Stimulated activated effector memory CD8-positive, alpha-beta T cell treated with anti-CD3 and anti-CD28 coated beads, Interleukin-12 subunit alpha, Interleukin-12 subunit beta, amount 100 ng/mL, for 72 hours (primary cell): ENCODE measurements at regions not wholly inside any gene's neighbourhood (a gene's known extent, or its start where the extent isn't known, plus 50 kb on each side); places are given as distances from the start of the nearest gene placed in this dataset.

ENCODE experiments used
- ATAC-seq: fragments of 150-1000 bp; cut with Tn5 transposase; 2 replicates; pipeline ENCODE4 v1.10.0; 2021
- DNase-seq, 2 donors: peaks; one replicate each; pipeline ENCODE4 v3.0.0; 2021 to 2022; ENCODE audit warnings: low spot score in 2 of 2
- H3K27ac Mint-ChIP-seq: one replicate; pipeline ENCODE4 v1.8.0; 2022; ENCODE audit warnings: mild to moderate bottlenecking, mixed read lengths
- H3K36me3 Mint-ChIP-seq: one replicate; pipeline ENCODE4 v1.8.0; 2022; ENCODE audit warnings: mild to moderate bottlenecking, mixed read lengths
- H3K4me1 Mint-ChIP-seq: one replicate; pipeline ENCODE4 v1.8.0; 2022; ENCODE audit warnings: mixed read lengths
- H3K4me3 Mint-ChIP-seq: one replicate; pipeline ENCODE4 v1.8.0; 2022; ENCODE audit warnings: mild to moderate bottlenecking, mixed read lengths
- H3K9me3 Mint-ChIP-seq: one replicate; pipeline ENCODE4 v1.8.0; 2022; ENCODE audit warnings: mixed read lengths

DNA sequence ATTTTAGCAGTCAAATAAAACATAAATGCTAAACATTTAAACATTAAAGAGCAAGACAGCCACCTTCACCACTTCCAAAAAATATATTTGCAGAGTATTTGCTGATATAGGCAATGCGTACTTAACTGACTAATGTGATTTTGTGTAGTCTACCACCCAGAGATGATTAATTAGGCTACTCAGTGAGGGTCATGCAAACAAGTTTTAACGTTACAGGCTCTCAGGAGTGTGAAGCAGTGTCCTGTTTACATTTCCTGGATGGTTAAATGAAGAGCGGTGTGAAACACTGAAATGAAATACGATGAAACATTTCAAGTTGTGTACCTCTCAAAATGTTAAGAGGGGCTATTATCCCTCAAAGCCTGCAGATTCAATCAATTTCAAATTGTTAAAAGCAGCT, 165.8 kb upstream of the LRIG3 start:
- DNase-seq (no peak), ATAC-seq (no peak)
- H3K27ac Mint-ChIP-seq: no peak overlapping the region
- H3K4me3 Mint-ChIP-seq: no peak overlapping the region
- H3K9me3 Mint-ChIP-seq: peaks cover 3% of the 10 kb centered on the region
- H3K4me1 Mint-ChIP-seq: no peaks in the 10 kb centered on the region
- no peaks in the 10 kb centered on the region for H3K36me3 Mint-ChIP-seq

DNA sequence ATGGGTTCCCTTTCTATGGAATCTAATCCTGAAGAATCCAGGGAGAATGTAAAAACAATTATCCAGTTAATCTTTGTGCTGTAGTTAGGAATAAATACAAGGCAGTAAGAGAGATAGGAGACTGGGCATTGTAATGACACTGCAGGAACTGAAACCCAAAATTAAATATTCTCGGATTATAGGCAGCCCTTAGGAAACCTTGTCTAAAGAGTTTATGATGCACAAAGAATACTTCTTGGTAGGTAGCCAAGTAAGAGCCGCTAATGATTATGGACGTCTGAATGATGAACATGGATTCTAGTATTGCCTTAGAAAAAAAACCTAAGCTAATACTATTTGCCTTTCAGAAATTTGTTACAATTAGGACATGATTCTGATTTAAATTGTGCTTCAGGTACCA, 165.4 kb upstream of the LRIG3 start:
- Mint-ChIP-seq H3K36me3 (no peaks in the 10 kb centered on the region), H3K4me1 (no peaks in the 10 kb centered on the region), H3K4me3 (no peak overlapping the region), H3K27ac (no peak overlapping the region), H3K9me3 (peaks cover 3% of the 10 kb centered on the region)
- DNase-seq (no peak), ATAC-seq (no peak)

DNA sequence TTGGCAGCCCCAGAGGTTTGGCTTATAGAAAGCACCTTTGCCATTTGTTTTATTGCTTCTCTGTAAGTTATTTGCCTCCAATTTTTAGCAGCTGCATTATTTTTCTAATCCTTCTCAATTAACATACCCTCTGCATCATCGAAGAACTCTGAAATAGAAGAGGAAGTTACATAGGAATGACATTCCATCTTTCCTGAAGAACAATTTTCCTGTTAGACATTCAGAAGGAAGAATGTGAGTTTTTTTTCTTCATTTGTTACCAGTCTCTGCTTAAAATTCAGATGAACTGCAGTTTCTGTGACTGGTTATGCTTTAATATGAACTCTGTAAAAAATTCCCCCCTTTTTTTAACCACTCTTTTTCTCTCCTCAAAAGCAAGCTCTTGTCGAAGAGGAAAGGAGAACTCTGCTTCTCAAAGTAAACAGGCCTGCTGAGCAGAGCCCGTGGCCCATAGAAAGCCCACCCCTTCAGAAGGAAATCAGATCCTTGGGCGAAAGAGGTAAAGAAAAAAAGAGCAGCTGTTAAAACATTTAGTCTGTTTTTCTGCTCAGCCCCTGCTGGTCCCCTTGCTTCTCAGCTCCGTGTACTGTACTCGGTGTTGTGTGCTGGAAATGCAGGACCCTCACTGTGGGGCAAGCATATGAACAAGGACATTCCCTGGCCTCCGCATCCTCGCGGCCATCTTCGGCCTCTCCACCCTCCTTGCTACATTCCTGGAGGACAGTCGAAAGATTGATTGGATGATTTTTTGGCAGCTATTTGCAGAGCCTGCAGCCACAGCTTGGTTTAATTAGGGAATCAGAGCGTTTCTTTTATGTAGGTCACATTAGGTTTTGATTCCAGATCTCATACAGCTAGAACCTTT, 164.4 kb upstream of the LRIG3 start:
- no peak for DNase-seq
- Mint-ChIP-seq H3K9me3 (peaks cover 3% of the 10 kb centered on the region), H3K4me3 (no peak overlapping the region), H3K4me1 (no peaks in the 10 kb centered on the region), H3K27ac (no peak overlapping the region), H3K36me3 (no peaks in the 10 kb centered on the region)
- ATAC-seq: no peak

DNA sequence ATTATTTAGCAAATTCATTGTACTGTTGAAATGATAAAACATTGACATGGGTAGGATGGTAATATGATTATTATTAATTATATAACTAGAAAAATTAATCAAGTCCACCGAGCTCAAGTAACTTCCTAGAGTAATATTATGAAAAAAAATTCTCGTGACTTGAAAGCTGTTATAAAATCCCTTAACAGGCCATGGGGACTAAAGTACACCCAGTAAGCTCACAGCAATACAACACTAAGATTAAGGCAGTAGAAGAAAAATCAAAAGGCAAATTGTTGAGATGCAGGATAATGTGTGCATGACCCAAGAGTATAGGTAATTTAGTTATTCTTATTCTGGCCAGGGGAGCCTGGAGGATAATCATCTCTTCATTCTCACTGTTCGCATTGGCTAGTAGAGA, 162.6 kb upstream of the LRIG3 start:
- Mint-ChIP-seq H3K9me3 (peaks cover 7% of the 10 kb centered on the region), H3K4me1 (no peaks in the 10 kb centered on the region), H3K4me3 (no peak overlapping the region), H3K27ac (no peak overlapping the region), H3K36me3 (no peaks in the 10 kb centered on the region)
- DNase-seq (no peak), ATAC-seq (no peak)

DNA sequence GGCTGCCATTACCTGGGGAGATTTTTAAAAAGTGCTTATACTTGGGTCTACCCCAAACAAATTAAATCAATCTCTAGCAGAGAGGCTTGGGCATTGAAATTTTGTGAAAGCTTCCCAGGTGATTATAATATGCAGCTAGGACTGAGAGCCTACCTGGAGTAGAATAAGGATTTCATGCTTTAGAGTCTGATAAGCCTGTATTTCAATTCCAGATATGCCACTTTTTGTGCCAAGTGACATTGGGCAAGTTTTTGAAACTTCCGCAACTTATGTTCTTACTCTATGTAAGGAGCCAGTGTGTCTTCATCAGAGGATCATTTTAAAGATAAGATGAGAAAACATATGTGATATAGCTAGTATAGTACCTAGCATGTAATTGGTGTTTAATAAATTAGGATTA, 159.8 kb upstream of the LRIG3 start:
- Mint-ChIP-seq H3K27ac (no peak overlapping the region), H3K4me3 (no peak overlapping the region), H3K36me3 (no peaks in the 10 kb centered on the region), H3K9me3 (peaks cover 7% of the 10 kb centered on the region), H3K4me1 (no peaks in the 10 kb centered on the region)
- no peak for DNase-seq
- ATAC-seq: no peak

DNA sequence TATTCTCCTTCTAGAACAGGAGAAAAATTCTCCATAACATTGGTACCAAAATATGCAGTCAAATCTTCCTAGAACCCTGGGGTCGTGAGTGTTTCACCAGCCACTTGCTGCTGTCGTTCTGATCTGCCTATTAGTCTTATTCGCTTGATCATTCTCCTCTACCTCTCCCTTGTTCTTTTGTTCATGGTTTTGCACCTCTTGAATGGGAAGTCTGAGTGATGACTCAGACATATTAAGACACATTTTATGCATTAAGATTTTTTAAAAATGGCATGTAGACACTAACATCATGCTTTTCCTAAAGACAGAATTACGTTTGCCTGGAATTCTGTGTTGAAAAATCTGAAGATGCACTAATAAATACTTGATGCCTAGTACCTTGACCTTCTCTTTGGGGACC, 159.2 kb upstream of the LRIG3 start:
- Mint-ChIP-seq H3K4me1 (no peaks in the 10 kb centered on the region), H3K9me3 (peaks cover 8% of the 10 kb centered on the region), H3K36me3 (no peaks in the 10 kb centered on the region), H3K4me3 (no peak overlapping the region), H3K27ac (no peak overlapping the region)
- no peak for ATAC-seq
- no peak for DNase-seq

DNA sequence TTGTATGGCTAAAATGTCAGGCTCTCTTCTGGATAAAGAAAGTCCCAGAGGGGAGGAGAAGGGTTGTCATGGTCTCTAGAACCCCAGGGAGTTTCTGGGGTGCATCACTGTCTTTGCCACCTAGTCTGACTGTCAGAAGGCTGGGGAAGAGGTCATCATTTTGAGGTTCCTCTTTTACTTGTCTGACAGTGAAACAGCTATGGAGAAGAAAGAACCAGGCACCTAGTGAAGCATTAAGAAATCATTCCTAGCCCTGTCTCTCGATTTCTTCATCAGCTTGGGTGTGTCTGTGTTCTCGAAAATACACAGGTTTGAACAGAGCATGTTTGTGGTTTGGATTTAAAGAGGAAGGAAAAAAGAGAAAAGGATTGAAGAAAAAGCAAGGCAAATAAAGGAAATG, 158.7 kb upstream of the LRIG3 start:
- no peaks in the 10 kb centered on the region for H3K36me3 Mint-ChIP-seq
- no peak overlapping the region for H3K4me3 Mint-ChIP-seq
- peaks cover 11% of the 10 kb centered on the region for H3K9me3 Mint-ChIP-seq
- DNase-seq: no peak
- no peak overlapping the region for H3K27ac Mint-ChIP-seq
- ATAC-seq: no peak
- no peaks in the 10 kb centered on the region for H3K4me1 Mint-ChIP-seq

DNA sequence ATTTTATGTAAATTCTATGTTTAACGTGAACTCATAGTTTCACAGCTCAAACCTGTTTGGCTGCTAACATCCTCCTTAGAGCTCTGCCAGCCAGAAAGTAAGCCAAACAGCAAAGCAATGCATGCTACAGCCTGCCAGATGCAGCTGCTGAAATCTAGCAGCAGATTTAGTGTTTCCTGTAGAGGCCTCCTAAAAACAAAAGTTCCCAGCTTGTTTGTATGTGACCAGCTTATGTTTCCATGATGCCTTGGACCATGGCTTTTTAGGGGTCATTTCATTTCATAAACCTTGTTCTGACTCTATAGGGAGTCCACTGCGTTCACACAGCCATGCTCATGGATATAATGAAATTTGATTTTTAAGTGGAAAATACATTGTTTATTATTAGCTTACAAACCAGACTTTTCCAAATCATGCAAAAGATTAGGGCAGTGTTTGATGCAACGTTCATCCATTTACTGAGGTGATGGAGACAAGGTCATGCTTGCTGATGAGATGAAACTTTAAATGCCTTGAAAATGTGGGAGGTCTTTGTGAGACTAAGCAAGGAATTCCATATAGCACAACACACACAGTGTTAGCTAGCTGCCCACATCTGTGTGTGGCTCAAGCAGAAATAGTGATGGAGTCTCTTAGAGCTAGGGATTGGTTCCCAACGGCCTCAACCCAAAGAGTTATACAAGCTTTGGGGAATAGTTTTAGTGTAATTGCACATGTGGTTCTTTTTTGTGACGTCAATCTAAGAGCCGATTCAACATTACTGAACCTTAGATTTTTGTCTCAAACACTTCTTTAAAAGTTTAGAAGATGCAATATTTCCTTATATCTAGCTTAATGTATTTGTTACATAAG, 157.5 kb upstream of the LRIG3 start:
- Mint-ChIP-seq H3K9me3 (peaks cover 7% of the 10 kb centered on the region), H3K4me1 (no peaks in the 10 kb centered on the region), H3K4me3 (no peak overlapping the region), H3K27ac (no peak overlapping the region), H3K36me3 (no peaks in the 10 kb centered on the region)
- no peak for ATAC-seq
- no peak for DNase-seq

DNA sequence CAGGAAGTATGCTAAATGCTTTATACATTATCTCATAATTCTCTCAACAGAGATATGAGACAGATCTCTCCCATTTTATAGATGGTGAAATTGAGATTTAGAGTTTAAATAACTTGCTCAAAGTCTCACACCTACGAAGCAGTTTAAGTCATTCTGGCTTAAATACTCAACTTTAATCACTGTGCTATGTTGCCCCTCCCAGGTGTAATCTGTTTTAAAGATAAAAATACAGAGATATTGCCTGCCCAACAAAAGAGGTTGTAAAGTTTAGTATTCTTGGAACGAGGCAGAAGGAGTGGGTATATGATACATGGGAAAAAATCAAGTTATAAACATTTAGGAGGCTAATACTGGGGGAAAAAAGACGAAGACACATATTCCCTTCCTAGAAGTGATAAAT, 156.8 kb upstream of the LRIG3 start:
- Mint-ChIP-seq H3K9me3 (peaks cover 7% of the 10 kb centered on the region), H3K27ac (no peak overlapping the region), H3K4me1 (no peaks in the 10 kb centered on the region), H3K36me3 (no peaks in the 10 kb centered on the region), H3K4me3 (no peak overlapping the region)
- no peak for DNase-seq
- no peak for ATAC-seq

DNA sequence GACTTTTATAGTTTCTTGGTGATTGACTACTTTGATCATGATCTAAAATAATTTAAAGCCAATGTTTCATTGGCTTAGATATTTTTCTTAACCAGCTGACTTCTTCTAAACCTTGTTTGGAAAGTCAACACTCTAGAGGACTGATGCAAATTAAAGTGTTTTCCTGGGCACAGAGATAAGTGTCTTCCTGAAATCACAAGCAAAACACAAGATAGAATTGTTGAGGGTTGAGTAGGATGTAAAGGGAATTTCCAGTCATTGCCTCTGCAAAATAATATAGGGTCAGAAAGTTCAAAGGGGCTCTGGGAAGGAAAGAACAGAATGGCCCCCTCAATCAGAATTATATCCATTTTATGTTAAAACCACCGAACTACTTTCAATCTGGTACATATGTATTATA, 156.3 kb upstream of the LRIG3 start:
- no peak for ATAC-seq
- Mint-ChIP-seq H3K27ac (no peak overlapping the region), H3K36me3 (no peaks in the 10 kb centered on the region), H3K9me3 (peaks cover 7% of the 10 kb centered on the region), H3K4me3 (no peak overlapping the region), H3K4me1 (no peaks in the 10 kb centered on the region)
- no peak for DNase-seq

DNA sequence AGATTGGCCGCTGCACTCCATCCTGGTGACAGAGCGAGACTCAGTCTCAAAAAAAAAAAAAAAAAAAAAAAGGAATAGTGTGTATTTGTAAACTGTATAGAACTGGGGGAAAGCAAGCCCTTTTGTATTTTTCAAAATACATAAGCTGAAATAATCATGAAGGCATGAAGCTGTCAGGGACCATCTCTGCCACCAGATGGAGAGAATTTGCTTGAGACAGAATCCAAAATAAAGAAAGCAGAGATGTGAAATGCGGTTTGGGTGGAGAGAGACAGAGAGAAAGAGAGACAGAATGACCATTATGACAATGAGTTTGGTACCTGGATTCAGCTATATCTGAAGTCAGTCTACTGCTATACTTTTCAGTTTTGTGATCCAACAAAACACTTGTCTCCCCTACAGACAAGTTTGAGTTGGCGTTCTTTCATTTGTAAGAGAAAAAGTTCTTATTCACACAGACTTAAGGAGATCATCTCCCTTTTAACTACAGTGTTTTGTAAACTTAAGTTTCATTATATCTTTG, 155.7 kb upstream of the LRIG3 start:
- Mint-ChIP-seq H3K27ac (no peak overlapping the region), H3K4me1 (no peaks in the 10 kb centered on the region), H3K4me3 (no peak overlapping the region), H3K36me3 (no peaks in the 10 kb centered on the region), H3K9me3 (peaks cover 7% of the 10 kb centered on the region)
- ATAC-seq: no peak
- no peak for DNase-seq

DNA sequence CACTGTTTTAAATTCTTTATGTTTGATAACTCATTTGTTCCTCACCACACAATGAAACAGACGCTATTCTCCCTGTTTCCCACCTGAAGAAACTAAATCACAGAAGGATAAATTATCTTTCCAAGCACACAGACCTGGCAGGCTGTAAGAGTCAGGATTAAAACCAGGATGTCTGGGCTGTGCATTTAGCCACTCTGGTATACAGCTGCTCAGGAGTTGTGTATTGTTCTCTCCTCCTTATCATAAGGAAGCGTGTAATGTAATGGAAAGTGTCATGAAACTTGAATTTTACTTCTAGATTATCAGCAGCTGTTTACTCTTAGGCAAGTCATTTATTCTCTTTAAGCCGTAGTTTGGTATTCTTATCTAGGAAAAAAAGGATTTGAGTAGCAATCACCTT, 154.8 kb upstream of the LRIG3 start:
- DNase-seq (no peak), ATAC-seq (no peak)
- Mint-ChIP-seq H3K4me3 (no peak overlapping the region), H3K27ac (no peak overlapping the region), H3K36me3 (no peaks in the 10 kb centered on the region), H3K4me1 (no peaks in the 10 kb centered on the region), H3K9me3 (peaks cover 7% of the 10 kb centered on the region)

DNA sequence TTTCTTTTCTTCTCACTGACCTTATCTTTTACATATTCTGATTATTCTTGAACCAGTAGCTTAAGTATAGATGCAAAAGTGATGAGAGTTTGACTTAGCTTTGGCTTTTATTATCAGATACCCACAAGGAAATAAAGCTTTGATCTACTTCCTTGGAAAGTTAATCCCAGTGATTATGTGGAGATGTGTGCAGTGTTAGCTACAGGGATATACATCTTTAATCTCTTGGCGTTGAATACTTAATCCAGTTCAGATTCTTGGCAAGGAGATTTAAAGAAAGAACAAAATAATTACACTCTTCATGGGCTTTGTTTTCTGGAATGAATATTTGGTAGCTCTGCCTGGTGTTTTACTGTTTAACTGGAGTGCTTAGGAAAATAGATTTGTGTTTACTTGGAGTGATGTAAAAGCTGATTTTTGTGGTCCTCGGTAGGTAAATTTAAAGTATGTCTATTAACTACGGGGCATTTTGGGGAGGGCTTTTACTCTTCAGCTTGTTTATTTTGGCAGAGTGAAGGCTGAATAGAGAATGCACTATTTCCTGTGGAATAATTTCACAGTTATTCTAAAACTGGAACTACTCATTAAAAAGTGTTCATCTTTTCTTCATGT, 150.1 kb upstream of the LRIG3 start:
- ATAC-seq (no peak), DNase-seq (no peak)
- Mint-ChIP-seq H3K9me3 (peaks cover 8% of the 10 kb centered on the region), H3K4me1 (no peaks in the 10 kb centered on the region), H3K36me3 (no peaks in the 10 kb centered on the region), H3K4me3 (no peak overlapping the region), H3K27ac (no peak overlapping the region)

DNA sequence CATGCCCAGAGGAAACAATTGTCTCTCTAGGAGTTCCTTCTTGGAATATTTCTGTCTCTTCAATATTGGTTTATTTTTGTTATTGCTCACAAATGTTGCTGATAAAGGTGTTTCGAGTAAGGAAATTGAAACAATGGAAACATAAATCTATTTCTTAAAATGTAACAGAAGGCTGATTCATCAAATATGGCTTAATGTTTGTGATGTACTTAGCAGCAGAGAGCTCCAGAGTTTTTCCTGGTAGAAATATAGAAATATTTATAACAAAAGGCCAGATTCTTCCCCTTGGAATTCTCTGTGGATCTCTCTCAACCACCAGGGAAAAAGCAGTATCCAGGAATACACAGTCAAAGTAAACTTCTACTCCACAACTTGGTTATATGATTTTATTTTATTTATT, 149.2 kb upstream of the LRIG3 start:
- DNase-seq (no peak), ATAC-seq (no peak)
- no peaks in the 10 kb centered on the region for H3K4me1 Mint-ChIP-seq
- peaks cover 7% of the 10 kb centered on the region for H3K9me3 Mint-ChIP-seq
- no peak overlapping the region for H3K4me3 Mint-ChIP-seq
- H3K27ac Mint-ChIP-seq: no peak overlapping the region
- H3K36me3 Mint-ChIP-seq: no peaks in the 10 kb centered on the region

DNA sequence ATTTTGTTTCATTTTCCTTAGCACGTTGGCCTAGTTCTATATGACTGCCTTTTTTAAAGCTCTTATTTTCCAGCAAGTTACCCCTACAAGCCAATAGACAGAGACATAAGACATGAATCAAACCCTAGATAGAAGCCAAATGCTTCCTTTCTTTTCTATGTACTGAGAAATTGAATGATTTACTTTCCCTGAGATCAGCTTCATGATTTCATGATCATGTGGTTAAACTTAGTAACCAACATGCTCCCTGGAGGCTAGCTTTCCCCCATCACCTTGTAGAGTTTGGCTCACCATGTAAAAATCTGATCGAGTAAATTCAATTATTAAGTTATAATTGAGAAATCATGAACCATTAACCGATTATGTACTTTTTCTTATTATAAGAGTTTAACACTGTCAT, 148.1 kb upstream of the LRIG3 start:
- no peak overlapping the region for H3K4me3 Mint-ChIP-seq
- DNase-seq: no peak

More for the DNA sequence above, 148.1 kb upstream of the LRIG3 start:
- H3K36me3 Mint-ChIP-seq: no peaks in the 10 kb centered on the region
- peaks cover 4% of the 10 kb centered on the region for H3K9me3 Mint-ChIP-seq
- ATAC-seq: no peak
- H3K27ac Mint-ChIP-seq: no peak overlapping the region
- H3K4me1 Mint-ChIP-seq: no peaks in the 10 kb centered on the region
